AG08396 (cell line): ENCODE measurements at regions not wholly inside any gene's neighbourhood (a gene's known extent, or its start where the extent isn't known, plus 50 kb on each side); places are given as distances from the start of the nearest gene placed in this dataset.
A peak's percentile ranks its signal among the peaks of the same experiment; 100 is the strongest.

Experiments used
- DNase-seq: peaks from one replicate; pipeline ENCODE4 v3.0.0; 2012; ENCODE audit warnings: low spot score, mixed read lengths

DNA sequence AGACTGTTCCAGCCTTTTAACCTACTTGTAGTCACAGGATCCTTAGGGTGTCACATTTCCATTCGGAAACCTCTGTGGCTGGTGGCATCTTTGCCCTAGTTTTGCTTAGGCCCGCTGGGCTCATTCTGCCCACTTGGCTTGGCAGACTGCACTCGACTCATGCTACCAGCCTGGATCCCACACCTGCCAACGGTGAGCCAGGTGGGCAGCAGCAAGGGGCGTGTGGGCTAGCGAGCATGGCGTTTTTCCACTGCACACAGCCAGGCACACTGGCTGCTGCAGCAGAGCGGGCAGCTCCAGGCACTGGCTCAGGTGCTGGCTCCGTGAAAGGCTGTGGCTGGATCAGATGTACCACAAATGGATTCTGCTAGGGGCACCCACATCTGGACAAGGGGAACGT, 838.2 kb downstream of the SLITRK6 start:
- DNase-seq: no peak

GRCh38 chr13:84959818-84960217, 839.4 kb downstream of the SLITRK6 start:
- DNase-seq: no peak

DNA sequence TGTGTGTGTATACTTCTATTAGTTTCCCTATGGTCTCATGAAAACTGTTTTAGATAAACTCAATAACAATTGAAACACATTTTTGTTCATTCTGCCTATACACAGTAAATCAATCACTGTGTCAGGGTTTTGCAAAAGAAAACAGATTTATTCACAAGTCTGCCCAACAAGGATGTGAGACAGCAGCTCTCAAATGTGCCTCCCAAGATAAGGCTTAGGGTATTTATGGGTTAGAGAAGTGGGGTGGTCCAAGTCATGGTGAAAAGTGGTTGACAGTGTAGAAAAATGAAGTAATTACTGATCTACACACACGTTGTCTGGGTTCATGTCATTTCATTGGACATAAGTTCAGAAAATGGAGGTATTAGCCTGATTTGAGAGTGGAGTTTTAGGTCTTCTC, 844.6 kb downstream of the SLITRK6 start:
- no peak for DNase-seq

DNA sequence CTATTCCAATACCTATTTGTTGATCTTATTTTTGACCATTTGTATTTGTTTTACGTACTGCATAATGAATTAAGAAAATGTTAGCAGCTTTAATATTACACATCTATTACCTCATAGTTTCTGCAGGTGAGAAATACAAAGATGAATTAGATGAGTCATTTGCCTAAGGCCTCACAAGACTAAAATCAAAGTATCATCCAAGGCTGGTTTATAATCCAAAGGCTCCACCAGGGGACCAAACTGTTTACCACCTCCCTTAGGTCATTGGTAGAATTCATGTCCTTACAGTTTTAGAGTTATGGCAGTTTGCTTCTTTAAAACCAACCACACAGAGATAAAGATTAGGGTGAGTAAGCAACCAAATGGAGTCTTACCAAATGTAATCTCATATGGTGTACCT, 848.1 kb downstream of the SLITRK6 start:
- DNase-seq: no peak

DNA sequence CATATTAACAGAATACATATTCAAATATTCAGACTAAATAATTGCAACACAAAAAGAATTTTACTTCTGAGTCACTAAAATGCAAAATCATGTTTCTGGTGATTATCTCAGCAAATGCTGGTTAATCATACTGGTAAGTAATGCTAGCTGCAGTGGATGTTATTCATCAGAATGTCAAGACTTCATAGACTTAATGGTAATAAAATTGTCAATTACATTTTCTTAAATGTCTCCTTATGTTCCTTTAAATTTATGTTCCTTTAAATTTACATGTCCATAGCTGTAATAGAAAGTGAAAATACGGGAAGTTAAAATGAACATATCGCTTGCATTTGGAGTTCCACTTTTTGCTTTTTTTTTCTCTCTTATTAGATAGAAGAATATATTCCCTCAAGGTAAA, 853.0 kb downstream of the SLITRK6 start:
- DNase-seq: no peak

- no peak for DNase-seq
Observed at GRCh38 chr13:84940798-84941197, 858.4 kb downstream of the SLITRK6 start.

DNA sequence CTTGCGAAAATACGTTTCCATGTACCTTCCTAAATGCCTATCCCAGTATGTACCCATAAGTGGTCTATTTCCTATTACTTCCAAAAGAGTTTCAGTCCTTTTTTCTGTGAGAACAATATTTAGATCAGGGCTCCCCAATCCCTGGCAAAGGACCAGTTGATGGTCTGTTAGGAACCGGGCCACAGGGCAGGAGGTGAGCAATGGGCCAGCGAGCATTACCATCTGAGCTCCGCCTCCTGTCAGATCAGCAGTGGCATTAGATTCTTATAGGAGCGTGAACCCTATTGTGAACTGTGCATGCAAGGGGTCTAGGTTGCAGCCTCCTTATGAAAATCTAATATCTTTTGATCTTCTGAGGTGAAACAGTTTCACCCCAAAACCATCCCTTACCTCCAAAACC, 859.1 kb downstream of the SLITRK6 start:
- no peak for DNase-seq

DNA sequence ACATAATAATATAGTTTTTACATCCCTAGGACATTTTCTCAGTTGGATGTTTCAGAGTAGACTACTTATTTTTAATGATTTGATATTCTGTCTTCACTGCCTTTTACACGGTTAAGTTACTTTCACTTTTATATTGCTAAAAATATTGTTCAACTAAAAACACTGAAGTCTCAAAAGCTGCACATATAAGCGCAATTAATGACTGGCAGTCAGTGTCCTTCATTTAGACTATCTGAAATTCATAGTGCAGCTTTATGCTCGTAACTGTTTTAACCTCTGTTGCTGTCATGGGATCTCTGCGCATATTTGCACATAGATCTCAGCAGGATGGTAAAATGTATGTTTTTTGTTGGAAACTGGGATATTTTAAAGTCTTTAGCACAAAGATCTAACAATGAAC, 864.3 kb downstream of the SLITRK6 start:
- no peak for DNase-seq

DNA sequence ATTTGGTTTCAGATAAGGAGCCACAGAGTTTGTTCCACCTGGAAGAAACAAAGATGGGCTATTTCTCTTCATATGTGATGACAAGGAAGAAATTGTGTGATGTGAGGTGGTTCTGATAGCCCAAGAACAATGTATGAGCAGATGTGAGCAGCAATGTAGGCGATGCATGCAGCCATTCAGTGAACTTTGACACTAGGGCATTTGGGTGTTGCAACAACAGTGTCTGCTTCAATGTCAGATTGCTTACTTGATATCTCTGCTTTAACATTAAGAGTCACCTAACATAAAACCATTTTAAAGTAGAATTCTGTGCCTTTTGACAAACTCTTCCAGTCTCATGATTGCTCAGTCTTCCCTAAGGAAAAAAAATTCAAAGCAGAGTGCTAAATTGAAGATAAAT, 865.4 kb downstream of the SLITRK6 start:
- DNase-seq: no peak

- DNase-seq: no peak
Observed at GRCh38 chr13:84931264-84931663, 868.0 kb downstream of the SLITRK6 start.

- DNase-seq: no peak
Observed at GRCh38 chr13:84927442-84928169, 871.6 kb downstream of the SLITRK6 start.

- no peak for DNase-seq
Observed at GRCh38 chr13:84925443-84925842, 873.8 kb downstream of the SLITRK6 start.

- no peak for DNase-seq
Observed at GRCh38 chr13:84923831-84924230, 875.4 kb downstream of the SLITRK6 start.

DNA sequence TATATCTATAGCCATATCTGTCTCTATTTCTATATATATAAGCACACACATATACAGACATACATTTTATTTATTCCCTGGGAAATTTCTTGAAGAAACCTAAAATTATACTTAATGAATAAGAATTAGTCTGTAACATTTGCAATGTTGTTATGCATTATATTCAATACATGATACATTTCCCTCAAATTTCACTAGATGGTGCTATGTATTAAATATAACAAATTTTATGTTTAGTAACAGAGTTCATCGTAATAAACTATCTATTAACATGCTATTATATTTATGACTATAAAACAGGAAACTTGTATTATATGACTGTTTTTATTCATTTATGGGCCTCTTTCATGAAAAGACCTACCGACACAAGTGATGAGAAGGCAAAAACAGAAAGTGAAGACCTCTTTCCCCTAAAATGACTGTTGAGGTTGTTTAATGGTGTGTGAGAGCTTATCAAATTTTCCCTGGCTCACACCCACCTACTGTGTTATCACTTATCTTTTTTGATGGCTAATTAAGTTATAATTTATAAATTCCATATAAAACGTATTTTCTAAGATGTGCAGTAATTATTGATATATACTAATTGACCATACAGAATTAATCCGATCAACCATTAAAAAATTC, 881.9 kb downstream of the SLITRK6 start:
- peak; percentile 12 for DNase-seq

GRCh38 chr13:84912720-84913119, 886.5 kb downstream of the SLITRK6 start:
- DNase-seq: no peak

DNA sequence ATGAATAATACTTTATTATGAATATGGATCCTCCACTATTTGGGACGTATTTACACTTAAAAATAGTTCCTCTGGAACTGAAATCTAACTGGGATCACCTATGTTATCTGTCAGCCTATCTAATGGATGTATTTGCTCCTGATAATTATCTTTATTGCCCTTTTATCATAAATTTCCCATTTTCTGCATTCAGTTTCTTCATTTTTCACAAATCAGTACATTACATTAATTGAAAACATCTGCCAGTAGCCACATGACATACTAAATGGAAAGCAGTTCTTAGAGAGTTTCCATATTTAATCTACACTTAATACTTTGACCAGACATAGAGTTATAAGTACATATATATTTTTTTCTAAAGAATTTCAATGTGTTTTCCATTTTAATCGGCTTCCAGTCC, 888.8 kb downstream of the SLITRK6 start:
- DNase-seq: no peak

DNA sequence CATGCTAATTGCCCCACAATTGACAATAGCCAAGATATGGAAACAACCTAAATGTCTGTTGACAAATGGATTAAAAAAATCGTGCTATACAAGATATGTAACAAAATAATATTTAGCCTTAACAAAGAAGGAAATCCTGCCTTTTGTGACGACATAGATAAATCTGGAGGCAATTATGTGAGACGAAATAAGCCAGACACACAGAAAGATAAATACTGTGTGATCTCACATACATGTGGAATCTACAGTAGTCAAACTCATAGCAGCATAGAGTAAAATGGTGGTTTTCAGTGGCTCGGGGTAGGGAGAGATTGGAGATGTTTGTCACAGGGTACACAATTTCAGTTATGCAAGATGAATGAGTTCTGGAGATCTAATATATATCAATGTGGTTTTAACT, 895.8 kb downstream of the SLITRK6 start:
- no peak for DNase-seq

DNA sequence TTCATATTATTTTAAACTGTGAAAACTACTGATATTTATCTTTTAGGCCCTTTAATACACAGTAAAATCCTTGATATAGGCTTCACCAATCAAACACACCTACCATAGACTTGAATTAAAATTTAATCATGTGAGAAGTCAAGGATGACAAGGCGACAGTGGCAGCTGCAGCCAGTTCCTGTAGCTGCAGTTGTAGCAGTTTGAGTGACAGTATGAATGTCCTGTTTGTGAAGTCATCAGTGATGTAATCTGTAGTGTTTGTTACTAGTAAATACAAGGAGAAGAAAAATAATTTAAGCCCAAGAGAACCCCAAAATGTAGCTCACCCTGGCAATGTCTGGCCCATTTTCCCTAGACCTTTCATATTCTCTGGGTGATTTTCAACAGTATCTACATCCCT, 897.0 kb downstream of the SLITRK6 start:
- no peak for DNase-seq

- peak; percentile 38 for DNase-seq
Observed at GRCh38 chr13:84896128-84896527, 903.1 kb downstream of the SLITRK6 start.

GRCh38 chr13:84894749-84895148, 904.5 kb downstream of the SLITRK6 start:
- DNase-seq: no peak

DNA sequence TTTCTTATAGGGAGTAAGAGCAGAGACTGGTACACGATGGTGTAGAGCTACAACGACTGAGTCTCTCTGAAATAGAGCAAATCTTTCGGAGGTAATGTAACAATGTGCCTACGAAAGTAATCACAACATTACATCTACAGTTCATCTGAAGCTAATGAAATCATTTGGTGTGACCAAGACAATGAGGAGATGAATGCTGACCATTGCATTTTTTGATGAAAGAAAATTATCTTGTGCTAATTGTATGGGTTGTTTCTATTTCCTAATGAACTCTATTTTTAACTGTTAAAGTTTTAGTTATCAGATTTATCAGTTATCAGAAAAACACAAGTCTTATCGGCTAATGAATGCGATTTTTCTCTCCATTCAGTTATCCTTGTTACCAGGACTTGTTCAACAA, 913.4 kb downstream of the SLITRK6 start:
- no peak for DNase-seq

GRCh38 chr13:84873951-84874350, 925.3 kb downstream of the SLITRK6 start:
- no peak for DNase-seq

DNA sequence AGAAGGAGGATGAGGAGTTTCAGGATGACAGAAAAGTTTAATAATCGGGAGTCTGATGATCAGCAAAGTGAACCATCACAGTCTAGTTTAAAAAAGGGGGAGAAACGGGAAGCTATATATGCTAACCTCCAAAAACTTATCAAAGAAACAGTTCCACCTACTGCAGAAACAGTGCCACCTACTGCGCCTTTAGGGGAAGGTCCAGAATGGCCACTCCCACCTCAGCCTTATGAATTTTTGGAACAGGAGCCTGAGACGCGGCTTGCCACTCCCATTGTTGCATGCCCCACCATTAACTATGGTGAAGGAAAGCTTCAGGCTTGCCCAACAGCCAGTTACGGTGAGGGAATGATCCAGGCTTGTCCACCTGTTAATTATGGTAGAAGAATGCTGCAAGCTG, 929.0 kb downstream of the SLITRK6 start:
- DNase-seq: no peak

DNA sequence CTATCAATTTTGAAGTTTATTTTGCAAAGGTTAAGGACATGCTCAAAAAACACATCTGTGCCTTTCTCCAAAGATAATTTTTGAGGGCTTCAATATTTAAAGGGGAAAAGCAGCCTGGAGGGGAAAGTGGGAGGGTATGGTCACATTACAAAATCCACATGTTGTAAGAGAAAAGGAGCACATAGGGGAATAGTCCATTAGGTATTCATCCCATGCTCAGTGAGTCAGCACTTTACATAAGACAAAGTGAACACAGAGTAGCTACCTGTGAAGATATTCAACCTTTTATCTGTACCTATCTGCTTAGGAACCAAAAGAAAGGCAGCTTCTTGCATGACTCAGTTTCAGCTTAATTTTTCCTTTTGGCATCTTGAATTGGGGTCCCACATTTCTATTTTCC, 932.0 kb downstream of the SLITRK6 start:
- no peak for DNase-seq
